GM13977 (cell line): ENCODE measurements at regions not wholly inside any gene's neighbourhood (a gene's known extent, or its start where the extent isn't known, plus 50 kb on each side); places are given as distances from the start of the nearest gene placed in this dataset.
"Not testable (repeated sequence)": the region's sequence is repeated elsewhere in the genome, so short reads cannot be mapped to it uniquely, and the experiment has no call there.

Experiments
- DNase-seq: peaks from one replicate; pipeline ENCODE4 v3.0.0; 2012; ENCODE audit warnings: low spot score
- in situ Hi-C: fragments of 300-500 bp; cut with MboI; formaldehyde crosslinking; loops from one replicate; pipeline ENCODE4 v1.12.0; 2022; ENCODE audit warnings: low sequenced_read_pairs, low pct_unique_long_range_greater_than_20kb, mixed read lengths, inconsistent platforms; ENCODE audit not compliant: unreplicated experiment
- TF ChIP-seq, protein P1 (sequence below): IDR thresholded peaks from 2 replicates; pipeline ENCODE4 v1.5.1; 2012; ENCODE audit warnings: mild to moderate bottlenecking, control low read depth; ENCODE audit not compliant: insufficient read depth; ENCODE audit errors: extremely low read depth, missing control alignments

GRCh38 chr22:12613199-12613598 is 2914.8 kb upstream of the OR11H1 start:
- TF ChIP-seq, protein P1, sequence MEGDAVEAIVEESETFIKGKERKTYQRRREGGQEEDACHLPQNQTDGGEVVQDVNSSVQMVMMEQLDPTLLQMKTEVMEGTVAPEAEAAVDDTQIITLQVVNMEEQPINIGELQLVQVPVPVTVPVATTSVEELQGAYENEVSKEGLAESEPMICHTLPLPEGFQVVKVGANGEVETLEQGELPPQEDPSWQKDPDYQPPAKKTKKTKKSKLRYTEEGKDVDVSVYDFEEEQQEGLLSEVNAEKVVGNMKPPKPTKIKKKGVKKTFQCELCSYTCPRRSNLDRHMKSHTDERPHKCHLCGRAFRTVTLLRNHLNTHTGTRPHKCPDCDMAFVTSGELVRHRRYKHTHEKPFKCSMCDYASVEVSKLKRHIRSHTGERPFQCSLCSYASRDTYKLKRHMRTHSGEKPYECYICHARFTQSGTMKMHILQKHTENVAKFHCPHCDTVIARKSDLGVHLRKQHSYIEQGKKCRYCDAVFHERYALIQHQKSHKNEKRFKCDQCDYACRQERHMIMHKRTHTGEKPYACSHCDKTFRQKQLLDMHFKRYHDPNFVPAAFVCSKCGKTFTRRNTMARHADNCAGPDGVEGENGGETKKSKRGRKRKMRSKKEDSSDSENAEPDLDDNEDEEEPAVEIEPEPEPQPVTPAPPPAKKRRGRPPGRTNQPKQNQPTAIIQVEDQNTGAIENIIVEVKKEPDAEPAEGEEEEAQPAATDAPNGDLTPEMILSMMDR, result no peak
- in situ Hi-C loops, result no loop called here
- DNase-seq, result peak; percentile 0

- DNase-seq, in situ Hi-C loops: not testable (repeated sequence)
Measured at GRCh38 chr22:12613907-12614306, 2914.1 kb upstream of the OR11H1 start.

GRCh38 chr22:12626894-12627293 is 2901.1 kb upstream of the OR11H1 start:
- in situ Hi-C loops, result not testable (repeated sequence)

DNA sequence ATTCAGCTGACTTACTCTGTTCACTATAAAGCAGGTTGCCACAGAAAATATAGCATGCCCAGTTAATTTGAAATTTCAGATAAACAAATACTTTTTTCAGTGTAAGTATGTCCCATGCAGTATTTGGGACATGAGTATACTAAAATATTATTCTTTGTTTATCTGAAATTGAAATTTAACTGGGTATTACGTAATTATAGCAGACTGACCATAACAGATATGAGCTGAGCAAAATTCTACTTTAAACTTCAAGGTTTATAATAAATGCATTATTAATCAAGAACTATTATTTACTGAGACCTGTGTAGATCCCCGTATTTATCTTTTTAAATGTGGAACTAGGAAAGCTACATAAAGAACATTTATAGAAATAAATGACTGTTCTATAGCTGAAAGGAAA is 2898.2 kb upstream of the OR11H1 start:
- DNase-seq, in situ Hi-C loops: not testable (repeated sequence)

More at GRCh38 chr22:12626894-12627293, 2901.1 kb upstream of the OR11H1 start:
- DNase-seq, result not testable (repeated sequence)

DNA sequence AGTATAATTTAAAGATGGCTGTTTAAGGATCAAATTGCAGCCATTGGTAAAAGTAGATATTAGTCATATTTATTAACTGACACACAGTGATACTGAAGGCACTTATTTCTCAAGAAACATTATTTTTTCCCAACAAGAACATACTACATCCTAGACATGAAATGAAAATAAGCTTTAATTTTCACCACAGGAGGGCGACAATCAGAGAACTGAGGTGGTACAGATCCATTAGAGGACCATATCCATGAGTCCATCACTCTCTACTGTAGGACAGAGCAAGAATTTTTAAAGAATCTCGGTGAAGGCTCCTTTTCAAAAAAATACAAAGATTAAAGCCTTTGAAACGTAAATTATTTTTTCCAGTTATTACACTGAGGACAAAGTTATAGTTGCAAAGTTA is 2897.0 kb upstream of the OR11H1 start:
- DNase-seq, in situ Hi-C loops: not testable (repeated sequence)

GRCh38 chr22:12637566-12638166 is 2890.3 kb upstream of the OR11H1 start:
- DNase-seq, in situ Hi-C loops: not testable (repeated sequence)

DNA sequence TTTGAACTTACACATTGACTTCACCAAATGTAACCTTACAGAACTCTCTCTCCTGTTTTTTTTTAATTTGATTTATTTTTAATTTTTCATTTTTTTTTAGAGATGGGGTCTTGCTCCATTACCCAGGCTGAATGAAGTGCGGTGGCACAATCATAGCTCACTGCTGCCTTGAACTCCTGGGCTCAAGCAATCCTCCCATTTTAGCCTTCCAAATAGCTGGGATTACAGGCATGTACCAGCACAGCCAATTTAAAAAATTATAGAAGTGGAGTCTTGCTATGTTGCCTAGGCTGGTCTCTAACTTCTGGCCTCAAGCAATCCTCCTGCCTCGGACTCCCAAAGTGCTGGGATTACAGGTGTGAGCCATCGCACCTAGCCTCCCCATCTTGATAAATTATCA is 2889.7 kb upstream of the OR11H1 start:
- DNase-seq, in situ Hi-C loops: not testable (repeated sequence)
